Spleen (tissue), 7 donors: ENCODE measurements at regions not wholly inside any gene's neighbourhood (a gene's known extent, or its start where the extent isn't known, plus 50 kb on each side); places are given as distances from the start of the nearest gene placed in this dataset.

Experiments used
- CTCF ChIP-seq, 11 experiments: fragments of 200-600 bp in 7 of 11; fragments of 450-650 bp in 4 of 11; sonication (generic) in 4 of 11; IDR thresholded peaks in 8 of 11; conservative IDR thresholded peaks in 3 of 11; 1 replicate in 7 of 11; 2 replicates in 4 of 11; pipeline versions ENCODE4 v1.4.0 to v1.8.0; 2016 to 2021; ENCODE audit warnings: antibody characterized with exemption in 11 of 11, inconsistent platforms in 4 of 11, mild to moderate bottlenecking in 1 of 11
- POLR2A ChIP-seq, 3 donors: fragments of 450-650 bp; IDR thresholded peaks; one replicate each; pipeline ENCODE4 v1.5.1; 2017; ENCODE audit warnings: antibody characterized with exemption in 3 of 3, mild to moderate bottlenecking in 1 of 3
- POLR2AphosphoS5 ChIP-seq, 3 donors: sonication (generic); formaldehyde crosslinking; IDR thresholded peaks; one replicate each; pipeline ENCODE4 v1.5.1; 2017; ENCODE audit warnings: antibody characterized with exemption in 3 of 3
- donor health status: DM: no; HTN: no; CAD: no; lungs with moderate emphysema.
- donor health status: DM: no; HTN: no; CAD: no.
- donor health status: DM: no; HTN: no; CAD: no.

- TF ChIP-seq POLR2A (IDR thresholded peaks at IDR 0.05) (no peak), POLR2AphosphoS5 (IDR thresholded peaks at IDR 0.05) (no peak), CTCF (IDR thresholded peaks at IDR 0.05 in 8 of 11, conservative IDR thresholded peaks at IDR 0.05 in 3 of 11) (no peak)
Observed at GRCh38 chr5:125199968-125200865, 453.8 kb upstream of the ZNF608 start.
